ENCODE measurements at regions not wholly inside any gene's neighbourhood (a gene's known extent, or its start where the extent isn't known, plus 50 kb on each side); places are given as distances from the start of the nearest gene placed in this dataset.
A peak's percentile ranks its signal among the peaks of the same experiment; 100 is the strongest.
"Not testable (repeated sequence)": the region's sequence is repeated elsewhere in the genome, so short reads cannot be mapped to it uniquely, and the experiment has no call there.

DNA sequence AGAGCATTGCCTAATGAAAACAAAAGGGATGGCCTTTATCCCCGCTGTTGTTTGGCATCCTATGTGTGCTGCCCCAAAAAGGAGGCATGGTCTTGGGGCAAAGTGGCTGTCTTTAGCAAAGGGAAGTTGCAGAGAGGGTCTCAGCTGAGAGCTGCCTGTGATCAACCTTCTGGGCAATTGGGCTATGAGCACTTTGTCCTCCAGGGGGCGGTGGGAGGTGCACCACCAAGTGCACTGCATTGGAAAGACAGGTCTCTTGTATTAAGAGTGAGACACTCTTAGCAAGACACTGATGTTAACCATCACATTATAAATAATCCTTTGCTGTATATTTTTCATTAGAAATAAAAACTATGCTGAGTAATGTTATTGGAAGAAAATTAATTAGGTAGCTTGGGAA lies 314.8 kb downstream of the POM121L12 start:
- peak in 2 of 11 donors; percentile 6 to 10 for DNase-seq (ENCODE audit: extremely low read depth in 1 of 11, low read depth in 9 of 11, low spot score in 4 of 11)

DNA sequence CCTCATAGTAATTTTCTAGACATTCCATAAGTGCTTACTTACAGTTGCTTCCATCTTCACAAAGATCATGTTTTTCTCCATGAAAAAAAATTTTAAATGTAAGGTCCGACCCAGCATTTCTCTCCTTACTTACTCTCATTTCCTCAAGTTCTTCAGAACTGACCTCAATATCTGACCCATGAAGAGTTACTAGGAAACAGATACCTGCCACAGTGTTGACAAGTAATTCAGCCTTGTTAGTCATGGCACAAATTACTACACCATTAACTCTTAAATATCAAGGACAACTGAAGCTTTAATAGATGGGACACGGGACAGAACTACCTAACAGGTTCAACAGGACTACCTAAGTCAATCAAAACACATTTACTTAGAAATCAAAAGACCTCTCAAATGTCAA lies 316.2 kb downstream of the POM121L12 start:
- no peak for DNase-seq (ENCODE audit: extremely low read depth in 1 of 11, low read depth in 9 of 11, low spot score in 4 of 11)

DNA sequence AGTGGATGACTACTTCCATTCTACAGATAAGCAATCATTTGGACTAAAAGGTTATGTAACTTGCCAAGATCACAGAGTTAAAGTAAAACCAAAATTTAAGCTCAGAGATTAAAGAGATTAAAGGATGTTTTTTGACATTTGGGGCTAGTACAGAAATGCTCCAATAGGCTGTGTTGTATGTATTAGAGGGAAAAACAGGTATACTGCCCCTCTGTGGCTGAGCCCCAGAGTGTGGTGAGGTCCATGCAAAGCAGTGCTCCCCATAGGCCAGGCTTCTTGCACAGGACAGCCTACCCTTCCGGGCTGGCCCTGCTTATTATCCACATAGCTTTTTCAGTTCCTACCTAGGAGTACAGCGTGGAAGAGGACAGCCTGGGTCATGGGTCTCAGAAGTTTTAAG lies 322.8 kb downstream of the POM121L12 start:
- DNase-seq (ENCODE audit: extremely low read depth in 1 of 11, low read depth in 9 of 11, low spot score in 4 of 11), result no peak

DNA sequence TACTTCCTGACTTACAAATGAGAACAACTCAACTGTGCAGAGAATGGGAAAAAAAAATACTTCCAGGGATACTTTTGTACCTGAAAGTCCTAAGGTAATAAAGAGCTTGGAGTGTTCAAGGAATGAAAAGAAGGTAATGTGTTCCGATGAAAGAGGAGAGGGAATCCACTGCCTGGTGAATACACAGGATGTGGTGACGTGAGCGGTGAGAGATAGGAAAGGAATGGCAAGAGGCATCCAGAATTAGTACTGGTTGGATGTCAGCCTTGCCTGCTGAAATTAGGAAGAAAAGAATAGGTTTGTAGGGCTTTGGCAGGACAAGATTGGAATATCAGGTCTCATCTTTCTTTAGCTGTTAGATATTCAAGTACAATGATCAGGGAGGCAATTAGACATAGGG lies 347.7 kb downstream of the POM121L12 start:
- no peak for DNase-seq (ENCODE audit: extremely low read depth in 1 of 11, low read depth in 9 of 11, low spot score in 4 of 11)

DNA sequence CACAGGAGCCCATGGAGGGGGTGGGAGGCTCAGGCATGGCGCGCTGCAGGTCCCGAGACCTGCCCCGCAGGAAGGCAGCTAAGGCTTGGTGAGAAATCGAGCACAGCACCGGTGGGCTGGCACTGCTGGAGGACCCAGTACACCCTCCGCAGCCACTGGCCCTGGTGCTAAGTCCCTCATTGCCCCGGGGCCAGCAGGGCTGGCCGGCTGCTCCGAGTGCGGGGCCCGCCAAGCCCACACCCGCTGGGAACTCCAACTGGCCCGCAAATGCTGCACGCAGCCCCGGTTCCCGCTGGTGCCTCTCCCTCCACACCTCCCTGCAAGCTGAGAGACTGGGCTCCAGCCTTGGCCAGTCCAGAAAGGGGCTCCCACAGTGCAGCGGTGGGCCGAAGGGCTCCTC lies 349.8 kb downstream of the POM121L12 start:
- DNase-seq (ENCODE audit: extremely low read depth in 1 of 11, low read depth in 9 of 11, low spot score in 4 of 11), result not testable (repeated sequence)

DNA sequence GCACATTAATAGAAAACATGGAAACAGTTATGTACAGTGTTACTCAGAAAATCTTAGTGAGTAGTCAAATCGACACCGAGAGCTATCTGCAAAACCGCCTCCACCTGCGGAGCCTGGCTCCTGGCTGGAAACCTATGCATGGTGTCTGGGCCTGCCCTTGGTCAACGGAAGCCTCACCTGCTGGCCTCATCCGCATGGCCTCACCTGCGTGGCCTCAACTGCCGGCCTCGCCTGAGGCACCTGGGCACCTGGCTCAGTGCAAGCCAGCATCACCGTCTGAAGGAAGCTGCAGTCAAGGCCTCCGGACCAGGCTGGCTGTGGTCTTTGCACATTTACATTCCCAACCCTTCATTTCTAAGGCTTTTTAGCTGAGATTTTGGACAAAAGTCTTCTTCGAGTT lies 352.1 kb downstream of the POM121L12 start:
- no peak for DNase-seq (ENCODE audit: extremely low read depth in 1 of 11, low read depth in 9 of 11, low spot score in 4 of 11)

DNA sequence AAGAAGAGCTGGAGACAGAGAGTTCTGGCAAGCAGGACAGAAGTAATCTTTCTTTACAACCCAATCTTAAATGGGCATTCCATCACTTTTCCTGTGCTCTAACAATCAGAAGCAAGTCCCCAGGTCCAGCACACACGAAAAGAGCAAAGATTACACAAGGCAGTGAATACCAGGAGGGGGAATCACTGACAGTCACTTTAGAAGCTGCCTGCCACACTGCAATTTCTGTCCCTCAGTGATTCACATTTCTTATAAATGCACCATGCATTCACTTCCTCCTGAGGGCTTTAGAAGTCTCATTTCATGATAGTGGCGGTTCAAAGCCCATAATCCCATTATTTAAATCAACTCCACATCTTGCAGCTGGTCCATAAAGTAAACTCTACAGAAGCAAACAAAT lies 362.5 kb downstream of the POM121L12 start:
- DNase-seq (ENCODE audit: extremely low read depth in 1 of 11, low read depth in 9 of 11, low spot score in 4 of 11), result no peak

DNA sequence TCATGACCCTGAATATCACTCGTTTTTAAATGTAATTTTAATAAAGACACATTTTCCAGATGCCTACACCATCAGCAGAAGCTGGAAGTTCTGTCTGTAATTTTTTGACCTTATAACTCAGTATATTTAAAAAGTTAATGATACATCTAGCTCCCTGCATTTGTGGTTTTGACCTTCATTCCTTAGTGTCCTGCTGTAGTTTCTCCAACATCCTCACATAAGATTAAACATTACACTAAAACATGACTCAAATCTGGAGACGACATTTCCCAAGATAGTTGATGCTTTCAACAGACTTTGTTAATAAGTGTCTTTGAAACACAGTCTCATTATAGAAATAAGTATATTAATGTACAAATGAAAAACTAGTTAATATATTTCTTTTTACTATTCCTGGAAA lies 363.1 kb downstream of the POM121L12 start:
- peak in 1 of 11 donors; percentile 9 for DNase-seq (ENCODE audit: extremely low read depth in 1 of 11, low read depth in 9 of 11, low spot score in 4 of 11)

DNA sequence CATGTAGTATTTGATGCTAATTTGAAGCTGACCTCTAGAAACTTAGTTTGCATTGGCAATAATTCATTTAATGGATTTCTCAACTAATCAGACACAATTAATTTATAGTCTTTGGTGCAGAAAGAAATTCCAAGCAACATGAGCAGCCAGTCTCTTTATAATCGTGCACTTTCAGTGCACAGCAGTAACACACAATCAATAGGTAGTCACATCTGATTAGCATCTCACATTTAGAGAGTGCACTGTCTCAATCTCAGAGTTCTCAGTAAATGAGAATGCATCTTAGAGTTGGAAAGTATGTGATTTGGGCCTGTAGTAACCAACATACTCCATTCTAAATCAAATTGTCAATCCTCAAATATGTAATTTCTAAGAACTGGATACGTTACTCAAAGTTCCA lies 377.6 kb downstream of the POM121L12 start:
- DNase-seq (ENCODE audit: extremely low read depth in 1 of 11, low read depth in 9 of 11, low spot score in 4 of 11), result no peak

DNA sequence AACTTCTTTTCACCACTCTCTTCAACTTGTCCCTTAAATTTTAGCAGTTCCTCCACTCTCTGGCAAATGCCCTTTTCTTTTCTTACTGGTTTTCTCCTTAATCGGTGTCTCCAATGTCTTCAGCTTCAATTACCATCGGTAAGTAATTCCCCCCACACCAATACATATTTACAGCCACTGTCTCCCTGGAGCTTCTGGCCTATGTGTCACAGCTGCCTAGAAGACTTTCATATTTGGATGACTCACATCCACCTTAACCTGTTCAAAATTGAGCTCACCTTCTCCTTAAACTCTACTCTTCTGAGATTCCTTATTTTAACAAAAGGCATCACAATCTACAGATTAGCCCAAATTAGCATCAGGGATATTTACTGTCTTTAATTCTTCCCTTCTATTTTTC lies 380.4 kb downstream of the POM121L12 start:
- DNase-seq (ENCODE audit: extremely low read depth in 1 of 11, low read depth in 9 of 11, low spot score in 4 of 11), result no peak

DNA sequence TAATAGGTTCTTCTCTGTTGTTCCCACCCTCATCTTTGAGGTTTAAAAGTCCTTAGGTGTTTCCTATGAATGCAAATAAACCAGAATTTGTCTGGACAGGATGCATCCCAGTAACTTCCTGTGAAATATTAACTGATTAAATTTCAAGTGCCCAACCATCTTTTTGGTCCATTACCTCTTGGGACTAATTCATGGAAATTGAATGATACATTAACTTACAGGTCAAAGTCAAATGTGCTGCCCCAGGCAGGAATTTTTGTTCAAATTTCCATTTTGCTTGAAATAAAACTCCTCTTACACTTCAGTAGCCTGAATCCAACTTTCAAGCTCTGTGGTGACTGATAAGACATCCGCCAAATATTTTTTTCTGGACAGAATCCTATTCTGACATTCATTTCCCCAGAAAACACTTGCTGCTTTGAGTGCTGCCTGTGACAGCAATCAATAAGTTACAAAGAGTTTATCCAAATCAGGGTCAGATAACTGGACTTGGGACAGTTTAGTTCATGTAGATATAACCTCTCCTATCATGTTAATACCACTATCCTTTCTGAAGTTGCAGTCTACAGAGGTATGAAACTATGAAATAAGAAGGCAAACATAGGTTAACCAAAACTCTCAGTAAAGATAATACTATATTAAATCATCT lies 383.5 kb downstream of the POM121L12 start:
- DNase-seq (ENCODE audit: extremely low read depth in 1 of 11, low read depth in 9 of 11, low spot score in 4 of 11), result peak in 7 of 11 donors; percentile 2 to 33 (median 13)

DNA sequence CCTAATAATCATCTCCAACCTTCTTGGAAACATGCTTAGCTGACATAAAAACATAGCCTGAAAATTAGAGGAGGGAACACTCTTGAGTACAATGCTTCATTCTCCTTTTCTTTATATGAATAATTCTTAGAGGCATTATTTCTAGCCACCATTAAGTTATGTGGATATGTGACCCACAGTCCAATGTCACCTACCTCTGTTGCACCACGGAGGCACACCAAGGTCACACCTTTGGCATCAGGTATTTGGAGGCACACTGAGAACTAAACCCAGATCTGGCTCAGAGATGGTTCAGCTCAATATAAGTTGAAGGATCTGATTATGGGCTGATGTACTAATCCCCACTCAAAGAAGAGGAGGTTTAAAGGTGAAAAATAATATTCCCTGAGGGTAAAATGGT lies 385.1 kb downstream of the POM121L12 start:
- no peak for DNase-seq (ENCODE audit: extremely low read depth in 1 of 11, low read depth in 9 of 11, low spot score in 4 of 11)

DNA sequence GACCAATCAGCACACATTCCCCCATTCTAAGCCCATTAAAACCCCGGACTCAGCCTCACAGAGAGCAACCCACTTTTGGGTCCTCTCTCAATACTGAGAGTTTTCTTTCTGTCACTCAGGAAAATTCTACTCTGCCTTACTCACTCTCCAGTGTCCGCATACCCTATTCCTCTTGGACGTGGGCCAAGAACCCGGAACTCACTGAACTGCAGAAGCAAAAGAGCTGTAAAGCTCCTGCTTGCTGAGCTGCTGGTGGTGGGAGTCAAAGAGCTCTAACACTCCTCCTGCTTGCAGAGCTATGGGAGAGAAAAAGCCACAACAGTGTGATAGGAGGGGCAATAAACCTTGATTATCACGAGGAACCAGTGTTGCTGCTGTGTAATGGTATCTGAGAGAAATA lies 386.9 kb downstream of the POM121L12 start:
- DNase-seq (ENCODE audit: extremely low read depth in 1 of 11, low read depth in 9 of 11, low spot score in 4 of 11), result peak in 7 of 11 donors; percentile 4 to 46 (median 11)

DNA sequence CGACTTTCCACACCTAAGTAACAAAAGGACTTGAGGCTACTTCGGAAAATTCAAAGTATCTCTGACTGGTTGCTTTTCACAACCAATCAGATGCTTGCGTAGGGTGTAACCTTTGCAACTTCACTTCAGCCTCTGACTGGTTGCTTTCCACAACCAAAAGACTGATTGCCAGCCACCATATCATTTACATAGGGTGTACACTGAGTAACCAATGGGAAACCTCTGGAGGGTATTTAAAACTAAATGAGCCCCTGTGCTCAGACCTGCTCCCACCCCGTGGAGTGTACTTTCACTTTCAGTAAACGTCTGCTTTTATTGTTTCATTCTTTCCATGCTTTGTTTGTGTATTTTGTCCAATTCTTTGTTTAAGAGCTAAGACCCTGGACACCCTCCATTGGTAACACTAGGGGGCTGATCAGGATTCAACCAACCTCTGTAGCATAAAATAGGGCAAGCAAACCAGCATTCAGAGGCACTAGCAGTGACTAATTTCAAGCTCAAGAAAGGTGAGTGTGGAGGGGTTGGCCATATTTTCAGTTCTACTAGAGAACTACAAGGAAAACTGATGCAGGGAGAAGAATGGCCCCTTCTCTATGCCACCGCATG lies 390.8 kb downstream of the POM121L12 start:
- no peak for DNase-seq (ENCODE audit: extremely low read depth in 1 of 11, low read depth in 9 of 11, low spot score in 4 of 11)

DNA sequence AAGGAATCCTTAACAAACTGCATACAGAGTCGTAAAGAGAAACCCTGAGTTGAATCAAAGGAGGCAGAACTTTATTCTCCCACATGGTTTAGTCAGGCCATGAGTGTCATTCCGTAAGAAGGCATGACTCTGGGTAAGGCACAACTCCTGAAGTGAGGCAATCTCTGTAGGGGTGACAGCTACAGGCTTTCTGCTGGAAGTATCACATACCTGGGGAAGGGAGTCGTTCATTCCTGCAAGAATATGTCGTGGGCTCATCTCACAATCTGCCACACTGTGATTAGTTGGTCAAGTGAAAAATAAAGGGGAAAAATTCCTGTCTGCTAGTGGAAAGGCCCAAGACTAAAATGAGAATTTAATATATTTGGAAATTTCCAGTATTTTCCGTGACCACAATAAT lies 392.6 kb downstream of the POM121L12 start:
- no peak for DNase-seq (ENCODE audit: extremely low read depth in 1 of 11, low read depth in 9 of 11, low spot score in 4 of 11)

DNA sequence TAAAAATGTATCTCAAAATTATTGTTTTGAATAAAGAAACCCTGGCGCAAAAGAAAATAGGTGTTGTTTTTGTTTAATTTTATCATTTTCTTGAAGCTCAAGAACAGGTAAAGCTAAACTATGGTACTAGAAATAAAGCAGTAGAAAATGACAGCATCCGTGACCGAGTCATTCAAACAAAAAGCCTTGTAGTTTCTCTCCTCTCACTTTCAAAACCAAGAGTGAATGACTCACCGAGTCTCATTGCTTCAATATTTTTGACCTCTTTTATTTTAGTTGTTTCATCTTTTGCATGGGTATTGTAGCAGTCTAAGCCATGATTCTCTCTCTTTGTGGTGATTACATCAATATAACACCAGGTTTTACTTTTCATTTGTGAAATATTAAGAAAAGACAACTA lies 396.5 kb downstream of the POM121L12 start:
- no peak for DNase-seq (ENCODE audit: extremely low read depth in 1 of 11, low read depth in 9 of 11, low spot score in 4 of 11)

DNA sequence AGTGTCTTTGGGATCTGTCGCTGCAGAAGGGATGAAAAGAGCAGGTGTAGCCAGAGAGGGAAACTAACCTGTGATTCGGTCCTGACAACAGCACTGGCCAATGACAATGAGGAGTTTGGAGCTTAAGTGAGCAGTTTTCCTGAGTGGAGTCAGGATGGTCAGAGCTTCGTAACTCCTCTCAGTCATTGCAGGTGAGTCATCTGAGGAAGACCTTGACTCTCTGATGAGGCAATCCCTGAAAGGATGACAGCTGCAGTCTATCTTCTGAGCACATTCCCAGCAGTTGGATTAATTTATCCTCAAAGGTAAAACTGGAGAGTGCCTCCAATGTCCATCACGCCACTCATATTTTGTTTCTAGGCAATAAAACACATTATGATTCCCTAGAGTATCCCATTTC lies 401.9 kb downstream of the POM121L12 start:
- no peak for DNase-seq (ENCODE audit: extremely low read depth in 1 of 11, low read depth in 9 of 11, low spot score in 4 of 11)

DNA sequence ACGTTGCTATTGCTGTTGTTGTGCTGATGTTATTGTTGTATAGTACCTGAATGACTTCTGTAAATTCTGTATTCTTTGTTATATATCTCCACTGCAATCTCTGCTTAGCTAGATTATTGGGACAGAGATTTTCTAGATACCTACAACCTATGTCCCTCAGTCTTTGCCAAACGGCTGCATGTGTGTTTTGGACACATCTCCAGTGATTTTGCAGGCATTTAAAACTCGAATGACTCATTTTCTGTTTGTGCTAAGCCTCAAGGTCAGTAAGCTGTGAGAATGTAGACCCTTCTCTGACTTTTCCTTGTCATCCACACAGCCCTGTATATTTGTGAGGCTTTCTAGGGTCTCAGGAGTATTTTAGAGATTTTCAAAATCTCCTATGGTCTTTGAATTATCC lies 410.7 kb downstream of the POM121L12 start:
- DNase-seq (ENCODE audit: extremely low read depth in 1 of 11, low read depth in 9 of 11, low spot score in 4 of 11), result no peak

DNA sequence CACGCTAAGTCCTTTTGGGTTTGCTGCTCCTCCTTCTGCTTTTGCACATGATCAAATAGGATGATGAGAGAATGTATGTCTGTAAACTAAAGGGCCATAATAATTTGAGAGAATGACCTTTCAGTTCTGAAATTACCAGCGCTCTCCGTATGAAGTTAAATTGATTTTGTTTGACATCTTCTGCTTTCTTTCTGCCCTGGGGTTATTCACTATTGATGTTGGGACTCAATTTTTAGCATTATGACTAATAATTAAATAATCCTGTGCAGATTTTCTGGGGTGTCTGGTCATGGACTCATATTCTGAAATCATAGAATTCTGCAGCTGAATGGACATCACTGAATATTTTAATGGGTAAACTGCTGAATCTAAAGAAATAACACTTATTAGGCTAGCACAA lies 423.2 kb downstream of the POM121L12 start:
- DNase-seq (ENCODE audit: extremely low read depth in 1 of 11, low read depth in 9 of 11, low spot score in 4 of 11), result no peak

DNA sequence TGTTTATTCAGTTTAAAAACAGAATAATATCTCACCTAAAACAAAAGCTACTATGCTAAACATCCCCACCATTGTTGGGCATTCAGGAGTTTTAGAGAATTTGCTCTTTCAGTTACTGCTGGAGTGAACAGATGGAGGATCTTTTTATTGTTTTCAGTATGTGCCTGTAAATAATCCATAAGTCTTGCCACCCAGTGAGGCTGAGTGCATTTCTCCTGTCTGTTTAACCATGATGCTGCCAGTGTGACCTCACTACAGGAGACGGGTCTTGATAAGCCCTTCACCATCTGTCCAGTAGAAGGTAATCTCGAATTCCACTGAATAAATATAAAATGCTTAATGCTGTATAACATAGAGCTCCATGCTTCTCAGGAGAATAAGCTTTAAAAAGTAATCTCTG lies 430.9 kb downstream of the POM121L12 start:
- no peak for DNase-seq (ENCODE audit: extremely low read depth in 1 of 11, low read depth in 9 of 11, low spot score in 4 of 11)

DNA sequence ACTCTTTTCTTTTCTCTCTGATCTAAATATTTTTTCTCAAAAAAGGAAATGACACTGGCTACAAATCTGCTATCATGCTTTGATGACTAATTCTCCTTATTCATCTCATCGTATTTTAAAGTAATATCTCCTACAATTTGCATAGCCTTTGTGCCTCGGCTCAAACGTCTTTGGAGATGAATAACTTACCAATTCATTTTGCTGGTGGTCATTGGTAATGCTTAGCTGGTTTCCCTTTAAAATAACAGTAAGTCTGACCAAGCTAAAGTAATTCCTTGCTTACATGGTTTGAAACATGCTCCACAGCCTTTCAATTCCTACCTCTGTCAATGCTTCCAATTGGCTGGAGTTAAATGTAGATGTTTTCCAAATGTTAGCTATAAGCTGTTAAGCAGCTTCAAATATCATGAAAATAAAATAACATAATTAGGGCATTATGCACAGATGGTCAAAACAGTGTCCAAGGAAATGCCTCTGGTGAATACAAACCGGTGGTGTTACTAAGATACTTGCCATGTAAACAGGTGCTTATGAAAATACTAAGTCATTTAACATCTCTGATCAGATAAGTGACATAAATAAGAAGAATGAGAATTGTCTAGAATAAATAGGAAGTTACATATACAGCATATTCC lies 435.0 kb downstream of the POM121L12 start:
- no peak for DNase-seq (ENCODE audit: extremely low read depth in 1 of 11, low read depth in 9 of 11, low spot score in 4 of 11)

All from renal cortex interstitium (tissue), 11 donors.